ELR (cell line): ENCODE measurements at regions not wholly inside any gene's neighbourhood (a gene's known extent, or its start where the extent isn't known, plus 50 kb on each side); places are given as distances from the start of the nearest gene placed in this dataset.

Experiments
- DNase-seq: peaks from one replicate; pipeline ENCODE4 v3.0.0-alpha.2; 2015; ENCODE audit warnings: low read depth

DNA sequence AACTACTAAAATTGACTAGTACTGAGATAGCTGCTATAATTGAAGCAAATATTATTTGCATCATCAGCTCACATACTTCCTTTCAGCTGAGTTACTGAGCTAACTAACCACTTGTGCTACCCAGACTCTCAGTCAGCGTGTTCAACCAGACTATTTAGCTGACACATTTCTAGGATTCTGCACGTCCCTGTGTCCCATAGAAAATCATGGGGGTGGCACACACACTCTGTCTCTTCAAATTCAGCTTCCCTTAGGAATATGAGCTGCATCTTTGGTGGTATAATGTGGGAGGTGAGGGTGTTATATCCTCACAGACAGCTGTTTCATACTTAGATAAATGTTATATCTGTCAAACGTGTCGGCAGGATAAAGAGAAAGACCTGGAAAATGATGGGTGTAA is 424.0 kb downstream of the CDH2 start:
- DNase-seq = no peak

DNA sequence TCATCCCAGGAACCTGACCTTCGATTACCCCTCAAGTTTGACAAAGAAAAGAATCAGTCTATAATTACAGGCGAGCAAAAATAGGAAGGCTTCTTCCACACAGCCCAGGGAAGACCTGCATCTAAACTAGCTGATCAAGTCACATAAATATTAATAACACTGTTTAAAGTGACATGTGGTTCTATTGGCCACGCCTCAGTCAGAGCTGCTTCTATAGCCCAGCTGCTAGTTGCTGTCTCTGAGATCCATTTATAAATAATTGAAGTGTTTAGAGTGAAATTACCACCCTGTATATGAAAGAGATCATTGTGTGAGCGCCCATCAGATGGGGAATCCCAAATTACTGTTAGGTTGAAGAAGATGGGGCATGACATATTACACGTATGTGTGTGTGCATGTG is 426.0 kb downstream of the CDH2 start:
- no peak for DNase-seq

DNA sequence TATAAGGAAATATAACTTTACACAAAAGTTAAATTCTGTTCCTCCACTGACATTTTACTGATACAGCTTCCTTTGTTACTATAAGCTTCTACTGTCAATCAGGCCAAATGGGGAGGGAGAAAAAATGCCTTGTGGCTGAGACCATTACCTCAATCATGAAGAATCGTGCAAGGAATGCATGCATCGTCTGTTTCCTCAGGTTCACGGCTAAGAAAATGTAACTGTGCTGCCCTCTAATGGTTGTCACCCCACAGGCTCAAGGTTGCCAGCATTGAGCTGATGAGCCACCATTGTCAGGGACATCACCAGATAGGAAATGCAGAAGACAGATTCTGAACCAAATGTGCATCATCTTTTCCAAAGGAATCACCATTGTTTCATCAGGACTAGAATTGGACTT is 426.9 kb downstream of the CDH2 start:
- DNase-seq = peak; percentile 78

DNA sequence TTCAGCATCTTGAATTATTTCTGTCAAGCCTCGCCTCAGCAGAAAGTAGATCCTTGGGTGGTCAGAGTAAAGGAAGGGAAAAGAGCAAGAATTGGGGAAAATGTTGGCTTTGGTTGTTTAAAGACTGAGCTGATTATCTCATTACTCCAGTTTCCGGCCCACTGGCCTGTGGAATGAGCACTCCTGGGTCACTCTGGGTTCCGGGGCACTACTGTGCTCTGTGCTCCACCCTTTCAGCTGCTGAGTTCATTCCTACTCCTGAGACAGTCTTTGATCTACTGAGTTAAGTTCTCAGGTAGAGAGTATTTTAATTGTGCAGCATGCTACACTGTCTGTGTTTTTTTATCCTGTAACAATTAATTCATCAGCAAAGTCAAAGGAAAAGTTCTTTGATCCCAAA is 427.7 kb downstream of the CDH2 start:
- no peak for DNase-seq

DNA sequence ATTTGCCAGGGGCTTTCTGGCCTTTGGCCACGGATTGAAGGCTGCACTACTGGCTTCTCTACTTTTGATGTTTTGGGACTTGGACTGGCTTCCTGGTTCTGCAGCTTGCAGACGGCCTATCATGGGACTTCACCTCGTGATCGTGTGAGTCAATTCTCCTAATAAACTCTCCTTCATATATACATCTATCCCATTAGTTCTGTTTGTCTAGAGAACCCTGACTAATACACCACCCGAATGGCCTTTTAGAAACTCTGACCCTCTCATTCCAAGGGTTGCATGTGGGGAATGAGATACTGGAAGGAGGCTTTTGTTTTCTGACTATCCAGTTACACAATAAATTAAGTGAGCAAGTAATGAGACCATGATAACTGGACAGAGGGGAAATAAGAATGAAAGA is 430.7 kb downstream of the CDH2 start:
- no peak for DNase-seq

DNA sequence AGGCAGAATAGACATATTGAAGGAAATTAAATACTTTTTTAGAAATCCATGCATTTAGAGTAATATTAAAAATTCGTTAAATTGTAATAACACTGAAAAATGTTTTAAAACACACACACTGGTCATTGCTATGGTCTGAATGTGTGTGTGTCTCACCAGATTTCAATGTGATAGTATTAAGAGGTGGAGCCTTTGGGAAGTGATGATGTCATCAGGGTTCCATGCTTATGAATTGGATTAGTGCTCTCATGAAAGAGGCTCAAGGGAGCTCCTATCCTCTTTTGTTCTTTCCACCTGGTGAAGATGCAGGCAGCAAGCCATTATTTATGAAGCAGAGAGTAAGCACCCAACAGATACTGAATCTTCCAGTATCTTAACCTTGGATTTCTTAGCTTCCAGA is 441.8 kb downstream of the CDH2 start:
- peak; percentile 35 for DNase-seq

DNA sequence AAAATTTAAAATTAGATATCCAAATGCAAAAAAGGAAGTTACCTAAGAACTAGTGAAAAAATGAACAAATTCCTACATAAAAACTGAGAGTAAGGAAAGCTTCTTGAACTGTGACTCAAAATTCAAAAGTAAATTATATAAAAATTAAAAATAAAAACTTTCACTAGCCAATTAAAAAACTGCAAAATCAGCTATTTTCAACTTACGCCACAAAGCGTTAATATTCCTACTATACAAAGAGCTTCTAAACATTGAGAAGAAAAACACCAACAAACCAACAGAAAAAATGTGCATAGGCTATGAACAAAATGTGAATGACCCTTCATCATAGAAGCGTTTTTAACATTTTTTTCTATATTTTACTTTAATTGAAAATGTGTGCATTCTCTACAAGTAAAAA is 445.7 kb downstream of the CDH2 start:
- DNase-seq = no peak

DNA sequence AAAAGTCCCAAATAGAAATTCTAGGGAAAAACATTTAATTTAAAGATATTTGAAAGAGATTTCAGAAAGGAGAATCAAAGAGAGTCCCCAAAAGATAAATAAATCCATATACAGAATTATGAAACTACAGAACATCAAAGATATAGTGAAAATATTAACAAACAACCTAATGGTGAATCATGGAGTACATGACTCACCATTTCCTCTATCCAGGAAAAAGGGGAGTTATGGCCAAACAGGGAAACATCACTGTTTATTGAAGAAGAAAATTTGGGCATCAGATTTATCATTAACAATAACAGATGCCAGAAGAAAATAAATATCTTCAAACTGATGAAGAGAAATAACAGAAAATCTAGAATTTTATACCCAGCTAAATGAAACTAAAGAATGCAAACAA is 448.3 kb downstream of the CDH2 start:
- DNase-seq = peak; percentile 56

DNA sequence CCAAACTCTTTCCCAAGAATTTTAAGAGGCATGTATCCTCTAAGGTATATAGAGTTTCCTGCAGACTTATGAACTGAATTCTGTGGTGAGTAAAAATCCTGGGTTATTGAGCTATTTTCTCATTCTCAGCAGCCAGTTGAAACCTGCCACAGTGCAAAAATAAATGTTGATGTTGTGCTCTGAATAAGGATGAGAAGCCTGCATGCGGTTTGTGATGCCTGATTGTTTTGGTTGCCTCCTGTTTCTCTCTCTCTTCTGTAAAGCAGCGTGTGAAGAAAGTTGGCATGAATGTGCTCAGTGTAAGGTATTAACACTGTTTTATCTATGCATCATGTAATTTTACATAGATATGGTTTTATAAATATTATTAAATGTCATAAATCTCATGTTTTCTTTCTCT is 452.6 kb downstream of the CDH2 start:
- DNase-seq = no peak

DNA sequence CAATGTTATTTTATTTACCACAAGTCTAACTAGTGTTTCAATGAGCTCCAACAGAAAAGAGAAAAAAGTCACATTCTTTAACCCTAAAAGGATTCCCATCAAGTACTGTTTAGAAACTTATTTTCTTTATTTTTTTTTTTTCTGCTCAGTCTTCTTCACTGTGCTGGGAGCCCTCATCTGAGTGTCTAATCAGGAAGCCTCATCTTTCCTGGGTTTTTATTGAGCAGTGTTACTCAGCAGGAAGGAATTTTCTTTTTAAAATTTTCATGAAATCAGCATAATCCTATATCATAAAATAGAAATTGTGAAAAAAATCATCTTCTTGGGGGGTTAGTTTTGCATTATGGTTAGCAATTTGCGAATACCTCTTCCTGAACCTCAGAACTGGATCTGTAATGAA is 453.8 kb downstream of the CDH2 start:
- DNase-seq = peak; percentile 60

DNA sequence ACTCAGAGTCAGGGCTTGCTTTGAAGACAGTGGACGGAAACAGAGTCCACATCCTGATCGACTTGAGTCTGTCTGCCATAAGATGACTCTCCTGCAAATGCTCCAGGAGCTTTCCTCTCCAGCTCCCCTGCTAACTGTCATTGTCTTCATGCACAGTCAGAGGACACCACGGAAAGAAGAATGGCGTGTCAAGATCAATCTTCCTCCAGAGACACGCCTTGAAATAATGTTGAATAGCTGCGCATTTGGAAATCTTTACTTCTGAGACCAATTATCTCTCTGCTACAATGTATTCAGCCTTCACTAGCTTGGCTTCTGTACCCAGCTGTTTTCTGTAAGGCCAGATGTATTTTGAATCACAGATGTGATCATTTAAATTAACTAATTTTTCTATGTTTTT is 457.2 kb downstream of the CDH2 start:
- DNase-seq = no peak

DNA sequence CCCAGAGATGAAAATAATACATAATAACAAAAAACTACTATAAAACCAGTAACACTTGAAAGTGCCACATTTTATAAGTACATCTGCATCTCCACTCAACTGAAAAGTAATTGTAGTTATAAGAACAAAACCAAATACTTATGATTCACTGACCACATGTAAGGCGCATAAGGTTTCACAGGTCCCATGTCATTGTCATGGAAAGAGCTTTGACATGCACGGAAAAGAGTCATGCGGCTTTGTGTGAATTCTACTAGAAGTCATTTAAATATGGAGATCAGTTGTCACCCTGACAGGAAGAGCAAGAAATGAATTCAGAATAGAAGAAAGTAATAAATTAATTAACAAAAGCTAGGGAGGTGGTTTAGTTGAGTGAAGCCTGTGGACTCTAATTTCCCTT is 459.1 kb downstream of the CDH2 start:
- DNase-seq = no peak

DNA sequence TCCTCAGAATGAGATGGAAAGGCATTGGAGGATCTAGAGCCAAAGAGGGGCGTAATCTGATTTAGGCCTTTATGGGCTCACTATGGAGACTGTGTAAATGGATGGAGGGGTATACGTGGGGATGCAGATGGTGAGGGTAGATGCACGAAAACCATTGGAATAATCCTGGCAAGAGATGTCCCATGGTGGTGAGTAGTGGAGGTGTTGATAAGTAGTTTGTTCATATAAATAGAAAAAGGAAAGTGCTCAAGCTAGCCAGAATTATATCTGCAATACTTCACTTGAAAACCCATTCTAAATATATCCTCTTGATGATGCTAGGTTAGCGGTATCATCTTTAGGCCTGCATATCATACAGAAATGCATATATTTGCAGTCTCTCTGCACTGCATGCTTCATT is 459.7 kb downstream of the CDH2 start:
- no peak for DNase-seq

DNA sequence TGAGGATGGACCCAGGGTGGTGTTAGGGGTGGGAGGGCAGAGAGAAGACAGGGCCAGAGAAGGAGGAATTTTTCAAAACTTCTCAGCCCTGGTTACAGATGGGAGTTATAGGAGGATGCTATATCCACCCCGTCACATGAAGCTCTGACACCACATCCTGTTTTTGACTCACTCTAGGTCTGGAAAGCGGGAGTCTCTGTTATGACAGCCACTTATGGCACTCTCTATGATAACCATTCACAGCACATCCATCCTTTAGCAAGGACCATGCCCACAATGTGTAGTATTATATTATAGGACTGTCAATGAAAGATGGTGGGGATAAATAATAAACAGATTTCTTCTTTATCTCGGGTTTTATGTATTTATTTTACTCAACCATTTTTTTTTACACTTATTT is 461.2 kb downstream of the CDH2 start:
- DNase-seq = peak; percentile 69

DNA sequence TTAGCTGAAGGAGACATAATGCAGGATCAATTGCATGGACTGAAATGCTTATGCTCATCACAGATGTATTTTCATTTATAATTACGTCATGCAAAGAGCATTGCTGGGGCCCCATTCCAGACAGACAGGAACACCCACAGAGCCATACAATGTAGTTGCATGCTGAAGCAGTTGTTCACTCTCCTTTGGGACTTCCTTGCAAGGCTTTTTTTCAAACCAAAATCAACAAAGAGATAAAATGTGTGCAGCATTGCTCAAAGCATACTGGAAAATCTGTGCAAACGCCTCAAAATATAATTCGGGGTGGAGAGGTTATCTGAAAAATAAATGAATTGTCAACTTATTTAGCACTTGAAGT is 463.2 kb downstream of the CDH2 start:
- peak; percentile 35 for DNase-seq

DNA sequence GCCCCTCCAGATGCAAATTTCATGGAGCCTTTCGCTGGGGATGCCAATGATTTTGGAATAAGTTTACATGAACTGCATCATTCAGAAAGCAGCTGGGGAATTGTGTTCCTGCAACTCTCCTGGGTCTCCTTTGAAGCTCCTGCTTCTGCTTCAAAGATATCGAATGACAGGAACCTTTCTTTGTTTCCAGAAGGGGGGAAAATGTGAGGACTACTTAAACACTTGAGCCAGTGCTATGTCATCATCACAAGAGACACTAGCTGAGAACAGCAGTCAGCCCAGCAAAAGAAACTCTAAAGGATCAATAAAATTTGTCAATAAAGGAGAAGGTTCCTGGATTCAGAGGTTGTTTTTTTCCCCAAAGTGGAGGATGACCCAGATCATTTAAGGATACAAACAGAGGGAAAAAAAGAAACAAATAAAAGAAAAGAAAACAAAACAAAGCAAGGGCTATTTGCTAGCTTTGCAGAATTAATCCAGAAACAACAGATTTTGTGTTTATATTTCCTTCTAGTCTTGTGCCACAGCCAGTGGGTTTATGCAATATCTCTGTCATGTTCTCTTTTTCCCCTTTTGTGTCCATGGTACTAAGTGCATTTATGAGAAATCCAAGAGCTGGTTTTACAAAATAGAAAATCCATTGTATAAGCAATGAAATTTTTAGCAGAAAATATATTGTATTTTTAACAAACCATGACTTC is 463.7 kb downstream of the CDH2 start:
- DNase-seq = no peak

DNA sequence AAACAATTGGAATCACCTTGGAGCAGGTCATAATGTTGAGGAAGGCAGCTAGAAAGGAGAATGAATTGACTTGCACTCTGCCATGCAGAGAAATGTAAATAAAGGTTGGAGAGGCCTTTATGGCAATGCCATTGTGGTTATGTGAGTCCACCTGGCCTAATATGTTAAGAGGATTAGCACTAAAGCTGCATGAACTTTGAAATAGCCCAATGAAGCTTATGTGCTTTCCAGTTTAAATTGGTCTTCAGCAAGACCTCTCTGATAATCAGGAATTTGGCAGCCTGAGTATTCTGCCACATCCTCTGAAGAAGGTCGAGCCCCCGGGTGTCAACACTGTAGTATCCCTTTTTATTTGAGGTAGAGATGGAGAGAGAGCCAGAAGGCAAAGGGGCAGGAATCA is 464.9 kb downstream of the CDH2 start:
- no peak for DNase-seq

DNA sequence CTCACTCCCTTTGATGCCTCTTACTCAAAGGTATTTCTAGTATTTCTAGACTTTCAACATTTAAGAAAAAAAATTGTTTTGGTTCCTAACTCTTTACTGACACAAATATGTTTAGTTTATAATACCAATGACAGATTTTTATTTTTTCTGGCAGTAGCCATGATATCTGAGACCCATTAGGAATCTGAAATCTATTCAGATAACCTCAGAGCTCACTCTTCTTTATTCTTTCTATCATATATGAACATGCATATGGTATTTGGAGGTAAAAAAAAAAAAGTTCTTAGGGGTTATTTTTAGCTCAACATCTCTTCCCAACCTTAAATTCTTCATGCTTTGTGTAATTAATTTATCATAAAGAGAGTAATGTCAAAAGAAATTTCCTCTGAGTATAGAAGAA is 465.5 kb downstream of the CDH2 start:
- DNase-seq = no peak

DNA sequence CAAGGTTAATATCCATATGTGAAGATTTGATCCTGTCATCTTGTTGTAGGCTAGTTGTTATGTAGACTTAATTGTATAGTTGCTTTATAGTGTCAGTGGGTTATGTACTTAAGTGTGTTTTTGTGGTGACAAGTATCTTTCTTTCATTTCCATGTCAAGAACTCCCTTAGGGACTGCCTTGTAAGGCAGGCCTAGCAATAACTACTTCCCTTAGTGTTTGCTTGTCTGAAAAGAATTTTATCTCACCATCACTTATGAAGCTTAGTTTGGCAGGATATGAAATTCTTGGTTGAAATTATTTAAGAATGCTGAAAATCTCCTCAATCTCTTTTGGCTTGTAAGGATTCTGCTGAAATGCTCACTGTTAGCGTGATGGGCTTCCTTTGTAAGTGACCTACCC is 467.6 kb downstream of the CDH2 start:
- no peak for DNase-seq

DNA sequence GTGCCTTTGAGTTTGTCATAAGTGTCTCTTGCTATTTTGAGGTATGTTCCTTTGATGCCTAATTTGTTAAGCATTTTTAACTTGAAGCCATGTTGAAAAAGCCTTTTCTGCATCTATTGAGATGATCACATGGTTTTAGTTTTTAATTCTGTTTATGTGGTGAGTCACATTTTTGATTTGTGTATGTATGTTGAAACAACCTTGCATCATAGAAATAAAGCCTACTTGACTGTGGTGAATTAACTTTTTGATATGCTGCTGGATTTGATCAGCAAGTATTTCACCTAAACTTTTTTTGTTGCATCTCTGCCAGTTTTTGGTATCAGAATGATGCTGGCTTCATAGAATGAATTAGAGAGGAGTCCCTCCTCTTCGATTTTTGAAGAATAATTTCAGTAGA is 469.7 kb downstream of the CDH2 start:
- DNase-seq = peak; percentile 20

DNA sequence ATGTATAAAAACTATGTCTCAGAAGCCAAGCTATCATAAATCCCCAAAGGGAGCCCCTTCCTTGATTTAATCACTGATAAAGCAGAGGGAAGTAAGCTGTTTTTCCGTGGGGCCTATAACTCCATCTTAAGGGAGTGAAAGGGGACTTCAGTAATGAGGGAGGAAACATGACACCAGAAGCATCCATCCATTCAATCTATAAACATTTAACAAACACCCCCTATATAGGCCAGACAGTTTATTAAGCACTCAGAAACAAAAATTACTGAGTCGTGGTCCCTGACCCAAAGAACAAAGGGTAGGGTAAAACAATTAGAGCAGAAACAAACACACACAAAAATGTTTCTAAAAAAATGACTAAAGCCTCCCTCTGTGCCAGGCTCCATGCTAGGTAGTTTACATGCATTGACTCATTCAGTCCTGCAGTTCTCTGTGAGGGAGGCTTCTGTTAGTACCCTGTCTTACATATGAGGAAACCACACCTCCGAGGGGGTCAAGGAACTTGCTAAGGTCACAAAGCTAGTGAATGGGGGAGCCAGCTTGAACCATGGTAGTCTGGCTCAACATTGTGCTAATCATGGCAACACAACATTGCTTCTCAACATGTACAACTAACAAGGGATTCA is 472.1 kb downstream of the CDH2 start:
- no peak for DNase-seq

DNA sequence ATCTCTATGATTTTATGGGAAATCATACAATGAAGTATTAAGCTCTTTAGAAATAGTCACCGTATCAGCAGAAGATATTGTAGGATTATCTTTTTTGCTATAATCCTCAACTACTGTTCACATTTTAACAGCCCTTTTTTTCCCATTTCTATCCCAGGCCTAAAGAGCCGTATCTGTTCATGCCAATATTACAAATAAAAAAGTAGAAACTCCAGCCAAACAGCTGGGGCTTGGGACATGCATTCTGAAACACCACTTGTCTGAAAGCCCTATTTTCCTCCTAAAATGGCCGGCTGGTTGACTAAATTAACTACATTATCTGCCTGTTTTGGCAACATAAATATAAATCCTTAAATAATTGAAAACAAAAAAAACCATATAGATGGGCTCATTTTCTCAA is 477.8 kb downstream of the CDH2 start:
- DNase-seq = no peak

DNA sequence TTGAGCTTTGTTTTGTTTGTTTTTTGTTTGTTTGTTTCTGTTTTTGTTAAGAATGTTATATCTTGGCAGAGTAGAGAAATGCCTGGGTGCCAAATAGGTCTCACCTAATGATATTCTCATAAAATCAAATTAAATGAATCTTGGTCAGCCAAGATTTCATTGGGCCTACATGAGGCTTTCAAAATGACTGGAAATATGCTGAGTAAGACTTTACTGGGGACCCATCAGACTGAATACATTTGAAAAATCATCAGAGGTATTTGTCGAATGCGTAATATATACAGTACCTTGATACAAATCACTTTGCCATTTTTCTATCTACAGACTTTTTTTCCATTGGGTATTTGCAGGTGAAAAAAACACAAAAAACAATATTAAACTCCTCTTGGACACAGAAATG is 480.8 kb downstream of the CDH2 start:
- no peak for DNase-seq

DNA sequence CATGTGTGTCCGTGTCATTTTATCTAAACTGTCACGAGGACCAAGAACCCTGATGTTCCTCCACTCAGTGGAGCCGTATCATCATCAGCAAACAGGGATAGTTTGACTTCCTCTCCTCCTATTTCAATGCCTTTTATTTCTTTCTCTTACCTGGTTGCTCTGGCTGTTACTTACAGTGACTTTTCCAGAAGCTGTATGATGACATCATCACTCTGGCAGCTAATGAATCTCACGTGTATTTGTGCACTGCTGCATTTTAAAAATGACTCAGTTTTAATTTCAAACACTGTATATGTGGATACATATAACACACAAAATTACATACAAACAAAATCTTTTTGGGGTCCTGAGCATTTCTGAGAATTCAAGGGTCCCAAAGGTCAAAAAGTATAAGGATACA is 481.4 kb downstream of the CDH2 start:
- peak; percentile 45 for DNase-seq
